Vagina (tissue), 2 donors: ENCODE measurements at regions not wholly inside any gene's neighbourhood (a gene's known extent, or its start where the extent isn't known, plus 50 kb on each side); places are given as distances from the start of the nearest gene placed in this dataset.

Source experiments
- POLR2A ChIP-seq, 2 donors: fragments of 450-650 bp; IDR thresholded peaks; one replicate each; pipeline ENCODE4 v1.6.1; 2017; ENCODE audit warnings: antibody characterized with exemption in 2 of 2, mild to moderate bottlenecking in 2 of 2, moderate library complexity in 2 of 2
- POLR2AphosphoS5 ChIP-seq, 2 donors: sonication (generic); formaldehyde crosslinking; IDR thresholded peaks; one replicate each; pipeline ENCODE4 v1.9.0; 2017; ENCODE audit warnings: antibody characterized with exemption in 2 of 2, mild to moderate bottlenecking in 2 of 2, low read depth in 1 of 2; ENCODE audit not compliant: insufficient read depth in 1 of 2
- TF ChIP-seq, protein P1 (sequence below), 3 experiments: fragments of 450-650 bp in 2 of 3; fragments of 200-600 bp in 1 of 3; sonication (generic) in 1 of 3; IDR thresholded peaks; one replicate each; pipeline ENCODE4 v1.5.1; 2017 to 2019; ENCODE audit warnings: antibody characterized with exemption in 3 of 3, mild to moderate bottlenecking in 2 of 3, moderate library complexity in 2 of 3

DNA sequence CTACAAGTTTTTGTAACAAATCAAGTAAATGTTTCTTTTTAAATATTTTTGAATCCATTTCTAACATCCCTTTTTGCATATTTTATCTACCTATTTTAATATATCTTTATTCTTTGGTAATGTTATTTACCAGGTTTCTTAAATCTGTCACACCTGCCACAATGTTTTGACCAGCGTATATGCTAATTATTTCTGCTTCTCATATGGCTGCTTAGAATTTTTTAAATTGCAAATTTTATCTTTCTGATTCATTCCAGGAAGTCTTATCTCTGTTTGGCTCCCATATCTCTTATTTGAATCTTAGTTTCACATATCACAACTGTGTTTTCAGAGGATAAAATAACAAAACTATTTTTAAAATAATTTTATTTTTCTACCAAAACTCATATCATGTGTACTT lies 1411.1 kb downstream of the KCNT2 start:
- TF ChIP-seq, protein P1, sequence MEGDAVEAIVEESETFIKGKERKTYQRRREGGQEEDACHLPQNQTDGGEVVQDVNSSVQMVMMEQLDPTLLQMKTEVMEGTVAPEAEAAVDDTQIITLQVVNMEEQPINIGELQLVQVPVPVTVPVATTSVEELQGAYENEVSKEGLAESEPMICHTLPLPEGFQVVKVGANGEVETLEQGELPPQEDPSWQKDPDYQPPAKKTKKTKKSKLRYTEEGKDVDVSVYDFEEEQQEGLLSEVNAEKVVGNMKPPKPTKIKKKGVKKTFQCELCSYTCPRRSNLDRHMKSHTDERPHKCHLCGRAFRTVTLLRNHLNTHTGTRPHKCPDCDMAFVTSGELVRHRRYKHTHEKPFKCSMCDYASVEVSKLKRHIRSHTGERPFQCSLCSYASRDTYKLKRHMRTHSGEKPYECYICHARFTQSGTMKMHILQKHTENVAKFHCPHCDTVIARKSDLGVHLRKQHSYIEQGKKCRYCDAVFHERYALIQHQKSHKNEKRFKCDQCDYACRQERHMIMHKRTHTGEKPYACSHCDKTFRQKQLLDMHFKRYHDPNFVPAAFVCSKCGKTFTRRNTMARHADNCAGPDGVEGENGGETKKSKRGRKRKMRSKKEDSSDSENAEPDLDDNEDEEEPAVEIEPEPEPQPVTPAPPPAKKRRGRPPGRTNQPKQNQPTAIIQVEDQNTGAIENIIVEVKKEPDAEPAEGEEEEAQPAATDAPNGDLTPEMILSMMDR (IDR thresholded peaks at IDR 0.05), result no peak
- TF ChIP-seq POLR2A (IDR thresholded peaks at IDR 0.05), result no peak
- no peak for TF ChIP-seq POLR2AphosphoS5 (IDR thresholded peaks at IDR 0.05; ENCODE audit: insufficient read depth in 1 of 2, low read depth in 1 of 2)
